ENCODE measurements at regions not wholly inside any gene's neighbourhood (a gene's known extent, or its start where the extent isn't known, plus 50 kb on each side); places are given as distances from the start of the nearest gene placed in this dataset.
"Not testable (repeated sequence)": the region's sequence is repeated elsewhere in the genome, so short reads cannot be mapped to it uniquely, and the experiment has no call there.

GRCh38 chr22:49512487-49513165 is 315.0 kb downstream of the BRD1 start:
- no peak for DNase-seq (ENCODE audit: low spot score)

GRCh38 chr22:49511393-49512189 is 316.1 kb downstream of the BRD1 start:
- DNase-seq (ENCODE audit: low spot score), result not testable (repeated sequence)

DNA sequence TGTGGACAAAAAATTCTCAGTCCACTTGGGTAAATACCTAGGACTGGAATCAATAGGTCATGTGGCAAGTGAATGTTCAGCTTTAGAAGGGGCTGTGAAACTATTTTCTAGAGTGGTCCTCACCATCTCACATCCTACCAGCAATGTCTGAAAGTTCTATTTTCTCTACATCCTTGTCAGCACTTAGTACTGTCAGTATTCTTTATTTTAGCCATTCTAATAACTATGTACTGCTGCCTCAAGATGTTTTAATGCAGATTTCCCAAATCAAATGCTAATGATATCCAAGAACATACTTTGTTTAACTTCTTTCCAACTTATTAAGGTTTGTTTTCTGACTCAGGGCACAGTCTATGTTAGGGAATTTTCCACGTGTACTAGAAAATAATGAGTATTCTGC is 317.0 kb downstream of the BRD1 start:
- DNase-seq (ENCODE audit: low spot score), result no peak

DNA sequence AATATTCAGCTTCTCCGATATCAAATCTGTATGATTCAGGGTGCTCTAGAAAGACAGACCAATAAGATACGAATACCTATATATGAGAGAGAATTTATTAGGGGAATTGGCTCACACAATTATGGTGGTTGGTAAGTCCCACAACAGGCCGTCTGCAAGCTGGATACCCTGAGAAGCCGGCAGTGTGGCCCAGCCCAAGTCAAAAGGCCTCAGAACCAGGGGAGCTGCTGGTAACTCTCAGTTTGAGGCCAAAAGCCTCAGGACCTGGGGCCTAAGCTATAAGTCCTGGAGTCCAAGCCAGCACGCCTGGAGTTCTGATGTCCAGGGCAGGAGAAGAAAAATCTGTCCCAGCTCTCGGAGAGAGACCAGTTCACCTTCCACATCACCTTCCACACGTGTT is 318.7 kb downstream of the BRD1 start:
- DNase-seq (ENCODE audit: low spot score), result no peak

DNA sequence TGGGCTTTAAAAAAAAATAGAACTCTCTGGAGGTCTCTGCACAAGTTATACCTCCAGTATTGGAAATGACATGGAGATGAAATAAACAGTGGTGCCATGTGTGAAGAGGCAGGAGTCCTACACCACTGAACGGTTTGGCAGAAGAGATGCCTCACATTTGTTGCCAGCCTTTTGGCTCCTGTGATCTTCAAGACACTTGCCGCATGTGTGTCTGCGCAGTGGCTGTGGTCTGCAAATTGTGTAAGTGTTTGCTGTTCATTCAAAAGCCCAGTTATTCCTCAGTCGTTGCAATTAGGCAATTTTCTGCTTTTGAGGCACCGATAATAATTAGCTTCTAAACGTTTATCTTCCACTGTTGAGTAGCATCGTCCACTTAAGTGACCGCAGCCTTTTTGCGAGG is 319.1 kb downstream of the BRD1 start:
- no peak for DNase-seq (ENCODE audit: low spot score)

GRCh38 chr22:49507607-49508292 is 319.9 kb downstream of the BRD1 start:
- DNase-seq (ENCODE audit: low spot score), result no peak

GRCh38 chr22:49506010-49506400 is 321.7 kb downstream of the BRD1 start:
- no peak for DNase-seq (ENCODE audit: low spot score)

- no peak for DNase-seq (ENCODE audit: low spot score)
These were observed 322.2 kb downstream of the BRD1 start for GRCh38 chr22:49505337-49506009.

- no peak for DNase-seq (ENCODE audit: low spot score)
These were observed 323.7 kb downstream of the BRD1 start for GRCh38 chr22:49503896-49504521.

DNA sequence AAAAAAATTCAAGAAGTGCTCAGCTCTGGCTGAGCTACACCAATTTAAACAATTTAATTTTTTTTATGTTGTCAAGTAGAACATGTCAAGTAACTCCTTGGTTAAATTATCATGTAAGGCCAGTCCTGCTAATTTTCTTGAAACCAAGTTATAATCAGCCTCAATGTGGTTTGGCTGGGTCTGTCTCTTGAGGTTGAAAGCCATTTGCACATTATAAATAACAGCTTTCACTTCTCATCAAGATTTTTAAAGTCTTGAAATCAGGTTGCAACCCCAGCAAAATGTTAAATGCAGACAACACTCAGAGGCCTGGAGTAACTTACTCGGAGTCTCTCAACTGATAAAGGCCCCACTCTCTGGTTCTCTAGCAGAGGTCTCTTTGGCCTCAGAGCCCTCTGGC is 324.4 kb downstream of the BRD1 start:
- no peak for DNase-seq (ENCODE audit: low spot score)

- peak; percentile 74 for DNase-seq (ENCODE audit: low spot score)
These were observed 325.4 kb downstream of the BRD1 start for GRCh38 chr22:49502126-49502826.

- DNase-seq (ENCODE audit: low spot score), result no peak
These were observed 326.7 kb downstream of the BRD1 start for GRCh38 chr22:49500942-49501395.

- DNase-seq (ENCODE audit: low spot score), result no peak
These were observed 327.6 kb downstream of the BRD1 start for GRCh38 chr22:49500076-49500460.

GRCh38 chr22:49499433-49500075 is 328.1 kb downstream of the BRD1 start:
- DNase-seq (ENCODE audit: low spot score), result no peak

- DNase-seq (ENCODE audit: low spot score), result peak; percentile 20
These were observed 330.4 kb downstream of the BRD1 start for GRCh38 chr22:49497266-49497665.

GRCh38 chr22:49494555-49494954 is 333.1 kb downstream of the BRD1 start:
- DNase-seq (ENCODE audit: low spot score), result no peak

DNA sequence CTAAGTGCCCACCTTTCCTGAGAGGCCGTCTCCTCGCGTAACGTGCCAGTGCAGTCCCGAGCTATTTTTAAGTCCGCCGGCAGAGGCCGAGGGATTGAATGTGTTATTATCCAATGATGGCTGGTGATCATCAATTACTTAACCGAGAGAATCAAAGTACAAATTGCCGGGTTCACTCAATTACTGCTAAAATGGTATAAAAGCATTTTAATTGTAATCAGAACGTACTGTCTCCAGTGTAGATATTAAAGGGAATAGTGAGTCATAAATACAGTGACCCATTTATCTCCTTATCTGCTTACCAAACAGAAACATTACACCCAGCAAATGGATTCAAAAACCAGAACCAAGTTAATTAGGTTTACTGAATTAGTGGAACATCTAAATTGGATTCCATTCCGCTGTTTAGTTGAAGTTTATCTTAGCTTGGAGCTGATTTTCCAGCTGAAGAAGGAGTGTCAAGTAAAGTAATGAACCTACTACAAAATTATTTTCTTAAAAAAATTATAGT is 334.9 kb downstream of the BRD1 start:
- DNase-seq (ENCODE audit: low spot score), result no peak

- no peak for DNase-seq (ENCODE audit: low spot score)
These were observed 335.4 kb downstream of the BRD1 start for GRCh38 chr22:49492308-49492707.

DNA sequence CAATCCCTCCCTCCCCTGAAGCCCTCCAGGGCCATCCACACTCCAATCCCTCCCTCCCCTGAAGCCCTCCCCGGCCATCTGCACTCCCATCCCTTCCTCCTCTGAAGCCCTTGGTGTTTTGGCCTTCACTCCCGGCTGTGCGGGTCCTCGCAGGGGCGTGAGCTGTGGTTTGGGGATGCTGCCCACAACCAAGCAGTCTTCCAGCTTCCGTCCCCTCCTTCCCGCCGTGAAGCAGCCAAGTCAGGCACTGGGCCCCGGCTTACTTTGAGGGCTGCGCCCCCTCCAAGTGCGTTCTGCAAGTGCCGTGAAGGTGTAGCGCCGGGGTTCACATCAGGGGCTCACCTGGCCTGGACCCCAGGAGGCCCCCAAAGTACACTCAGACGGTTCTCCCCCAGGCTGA is 335.9 kb downstream of the BRD1 start:
- no peak for DNase-seq (ENCODE audit: low spot score)

DNA sequence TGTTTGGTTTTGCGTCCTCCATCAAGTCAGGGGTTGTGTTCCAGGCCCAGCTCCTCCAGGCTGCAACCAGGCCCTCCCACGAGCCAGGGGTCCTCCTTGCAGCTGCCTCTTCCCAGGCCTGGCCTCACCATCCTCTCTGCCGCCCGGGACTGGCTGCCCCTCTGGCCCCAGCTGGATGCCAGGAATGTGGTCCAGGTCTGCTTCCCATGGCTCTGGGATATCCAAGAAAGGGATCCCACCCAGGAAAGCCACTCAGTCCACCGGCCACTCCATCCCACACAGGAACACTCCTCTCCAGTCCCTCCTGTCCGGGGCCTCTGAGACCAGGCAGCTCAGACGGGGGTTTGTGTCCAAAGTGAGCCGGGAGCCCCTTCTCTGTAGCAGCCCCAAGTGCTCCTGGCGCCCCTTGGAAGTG is 336.4 kb downstream of the BRD1 start:
- DNase-seq (ENCODE audit: low spot score), result no peak

All from HT-29 (cell line).